LNCaP clone FGC (cell line): ENCODE measurements at regions not wholly inside any gene's neighbourhood (a gene's known extent, or its start where the extent isn't known, plus 50 kb on each side); places are given as distances from the start of the nearest gene placed in this dataset.

Experiments
- DNase-seq: peaks from one replicate; pipeline ENCODE4 v3.0.0-alpha.2; 2011; ENCODE audit warnings: low read depth
- H3K4me3 ChIP-seq: 2 replicates; pipeline ENCODE4 v1.5.1; 2011; ENCODE audit warnings: mild to moderate bottlenecking, low read depth, low read length, control low read depth
- TF ChIP-seq, protein P1 (sequence below): IDR thresholded peaks from 2 replicates; pipeline ENCODE4 v1.5.1; 2012; ENCODE audit warnings: mild to moderate bottlenecking; ENCODE audit not compliant: control insufficient read depth, insufficient read depth; ENCODE audit errors: extremely low read depth

DNA sequence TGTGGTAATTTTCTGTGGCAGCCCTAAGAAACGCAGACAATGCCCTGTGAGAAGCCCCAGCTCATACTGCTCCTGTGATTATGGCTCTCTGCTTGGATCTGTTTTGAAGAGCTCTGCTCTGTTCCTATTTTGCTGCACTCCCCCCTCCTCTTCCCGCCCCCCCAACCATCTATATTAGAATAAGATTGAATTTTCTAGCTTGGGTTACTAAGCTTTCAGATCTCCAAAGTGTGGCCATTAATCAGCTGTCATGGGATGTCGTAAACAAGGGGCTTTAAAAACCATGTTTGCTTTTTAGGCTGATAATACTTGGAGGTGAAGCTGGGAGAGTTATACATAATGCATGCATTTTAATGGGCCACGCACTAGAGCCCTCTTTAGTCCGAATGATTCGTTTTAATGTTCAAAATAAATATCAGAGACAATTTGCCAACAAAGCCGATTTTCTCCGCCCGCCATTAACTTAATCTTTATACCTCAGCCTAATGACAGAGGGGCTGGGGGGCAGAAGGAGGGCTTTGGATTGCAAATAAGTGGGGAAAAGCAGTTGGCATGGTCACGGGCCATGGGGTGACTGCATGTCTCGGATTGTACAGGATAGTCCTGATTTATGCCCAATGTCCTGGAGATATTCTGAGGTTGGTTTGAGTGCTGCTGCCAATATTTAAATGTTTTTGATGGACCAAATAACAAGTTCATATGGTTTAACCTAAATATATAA lies 165.5 kb downstream of the RPS24 start:
- TF ChIP-seq, protein P1, sequence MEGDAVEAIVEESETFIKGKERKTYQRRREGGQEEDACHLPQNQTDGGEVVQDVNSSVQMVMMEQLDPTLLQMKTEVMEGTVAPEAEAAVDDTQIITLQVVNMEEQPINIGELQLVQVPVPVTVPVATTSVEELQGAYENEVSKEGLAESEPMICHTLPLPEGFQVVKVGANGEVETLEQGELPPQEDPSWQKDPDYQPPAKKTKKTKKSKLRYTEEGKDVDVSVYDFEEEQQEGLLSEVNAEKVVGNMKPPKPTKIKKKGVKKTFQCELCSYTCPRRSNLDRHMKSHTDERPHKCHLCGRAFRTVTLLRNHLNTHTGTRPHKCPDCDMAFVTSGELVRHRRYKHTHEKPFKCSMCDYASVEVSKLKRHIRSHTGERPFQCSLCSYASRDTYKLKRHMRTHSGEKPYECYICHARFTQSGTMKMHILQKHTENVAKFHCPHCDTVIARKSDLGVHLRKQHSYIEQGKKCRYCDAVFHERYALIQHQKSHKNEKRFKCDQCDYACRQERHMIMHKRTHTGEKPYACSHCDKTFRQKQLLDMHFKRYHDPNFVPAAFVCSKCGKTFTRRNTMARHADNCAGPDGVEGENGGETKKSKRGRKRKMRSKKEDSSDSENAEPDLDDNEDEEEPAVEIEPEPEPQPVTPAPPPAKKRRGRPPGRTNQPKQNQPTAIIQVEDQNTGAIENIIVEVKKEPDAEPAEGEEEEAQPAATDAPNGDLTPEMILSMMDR: no peak
- no peak for DNase-seq
- no peak overlapping the region for H3K4me3 ChIP-seq

DNA sequence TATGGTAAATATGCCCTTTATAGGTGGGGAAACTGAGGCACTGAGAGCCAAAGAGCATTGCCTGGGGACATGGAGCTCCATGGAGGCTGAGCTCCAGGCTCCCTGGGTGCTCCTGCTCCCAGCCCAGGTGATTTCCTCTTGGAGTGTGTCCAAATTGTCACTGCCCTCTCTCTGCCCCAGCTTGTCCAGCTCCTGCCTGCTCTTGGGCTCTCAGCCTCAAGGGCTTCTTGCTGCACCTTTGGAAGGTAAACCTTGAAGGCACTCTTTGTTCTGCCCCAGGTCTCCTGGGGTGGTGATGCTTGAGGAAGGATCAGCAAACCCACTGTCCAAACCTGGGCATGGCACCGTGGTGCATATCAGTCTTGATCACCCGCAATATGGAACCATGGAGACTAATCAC lies 166.1 kb downstream of the RPS24 start:
- TF ChIP-seq, protein P1: no peak
- DNase-seq: no peak
- no peak overlapping the region for H3K4me3 ChIP-seq

DNA sequence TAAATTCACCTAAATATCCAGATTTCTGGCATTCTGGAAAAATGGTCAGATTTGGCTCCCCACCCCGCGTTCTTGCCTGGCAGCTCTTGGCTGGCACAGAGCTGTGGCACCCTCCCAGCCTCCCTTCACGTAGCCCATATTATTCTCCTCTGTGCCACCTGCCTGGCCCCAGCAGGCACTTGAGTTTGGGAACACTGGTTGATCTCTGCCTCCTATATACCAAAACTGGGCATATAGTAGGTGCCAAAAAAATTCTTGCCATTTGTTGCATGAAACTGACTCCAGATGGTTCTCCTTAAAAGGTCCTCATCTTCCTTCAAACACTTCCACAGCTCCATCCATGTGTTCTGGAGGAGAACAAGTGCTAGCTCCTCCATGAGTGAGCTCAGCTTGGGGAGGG lies 167.0 kb downstream of the RPS24 start:
- TF ChIP-seq, protein P1: no peak
- no peak for DNase-seq

DNA sequence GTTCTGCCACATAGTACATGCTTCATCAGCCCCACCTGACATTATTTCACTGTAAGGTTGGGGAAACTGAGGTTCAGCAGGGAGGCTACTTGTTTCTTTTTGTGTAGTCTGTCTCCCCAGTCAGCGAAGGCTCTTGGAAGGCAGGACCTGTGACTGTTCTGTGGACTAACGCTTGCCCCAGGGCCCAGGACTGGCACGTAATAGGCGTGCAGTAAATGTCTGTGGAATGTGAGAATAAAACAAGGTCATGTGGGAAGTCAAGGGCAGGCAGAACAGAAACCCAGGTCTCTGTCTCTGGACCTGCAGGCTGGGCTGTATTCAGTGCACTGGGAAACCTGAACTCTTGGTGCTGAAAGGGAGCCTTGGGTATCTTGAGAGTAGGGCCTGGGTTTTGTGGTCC lies 168.7 kb downstream of the RPS24 start:
- H3K4me3 ChIP-seq: no peak overlapping the region
- TF ChIP-seq, protein P1: no peak
- no peak for DNase-seq

More for the DNA sequence above, 167.0 kb downstream of the RPS24 start:
- H3K4me3 ChIP-seq: no peak overlapping the region

DNA sequence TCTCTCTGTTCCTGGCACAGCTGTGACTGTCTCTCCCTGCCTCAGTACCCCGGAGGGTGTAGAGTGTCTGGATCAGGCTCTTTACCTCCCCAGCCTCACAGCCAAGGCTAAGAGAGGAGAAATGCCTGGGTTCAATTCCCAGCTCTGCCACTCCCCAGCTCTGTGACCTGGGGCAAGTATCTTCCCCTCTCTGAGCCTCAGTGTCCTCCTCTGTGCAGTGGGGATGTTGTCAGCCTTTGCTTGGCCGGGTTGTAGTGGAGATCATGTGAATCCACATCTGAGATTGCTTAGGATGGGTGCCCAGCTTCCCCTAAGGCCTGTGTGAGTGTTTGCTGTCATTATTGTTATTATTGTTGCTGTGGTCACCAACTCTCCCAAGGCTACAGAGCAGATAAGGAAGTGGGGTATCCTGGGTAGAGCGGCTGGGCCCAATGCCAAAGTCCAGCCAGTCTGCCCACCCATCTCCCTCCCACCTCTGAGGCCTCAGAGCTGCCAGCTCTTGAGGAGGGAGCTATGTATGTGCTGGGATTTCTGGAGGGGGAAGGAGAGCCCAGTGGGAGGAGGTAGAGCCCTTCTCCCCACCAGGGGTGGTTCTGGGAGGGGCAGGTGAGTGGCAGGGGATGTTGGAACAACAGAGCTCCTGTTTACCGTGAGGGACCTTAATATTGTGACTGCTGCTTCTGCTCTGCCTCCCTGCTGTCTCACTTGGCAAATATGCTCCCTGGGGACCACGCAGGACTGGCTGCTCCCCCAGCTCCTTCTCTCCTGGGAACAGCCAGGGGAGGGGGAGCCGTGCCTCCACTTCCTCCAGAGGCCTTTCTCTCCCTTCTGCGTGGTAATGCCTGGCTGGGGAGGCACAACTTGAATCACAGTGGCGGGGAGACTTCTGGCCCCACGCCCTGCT lies 170.5 kb downstream of the RPS24 start:
- no peak for DNase-seq
- no peak overlapping the region for H3K4me3 ChIP-seq
- TF ChIP-seq, protein P1: no peak

DNA sequence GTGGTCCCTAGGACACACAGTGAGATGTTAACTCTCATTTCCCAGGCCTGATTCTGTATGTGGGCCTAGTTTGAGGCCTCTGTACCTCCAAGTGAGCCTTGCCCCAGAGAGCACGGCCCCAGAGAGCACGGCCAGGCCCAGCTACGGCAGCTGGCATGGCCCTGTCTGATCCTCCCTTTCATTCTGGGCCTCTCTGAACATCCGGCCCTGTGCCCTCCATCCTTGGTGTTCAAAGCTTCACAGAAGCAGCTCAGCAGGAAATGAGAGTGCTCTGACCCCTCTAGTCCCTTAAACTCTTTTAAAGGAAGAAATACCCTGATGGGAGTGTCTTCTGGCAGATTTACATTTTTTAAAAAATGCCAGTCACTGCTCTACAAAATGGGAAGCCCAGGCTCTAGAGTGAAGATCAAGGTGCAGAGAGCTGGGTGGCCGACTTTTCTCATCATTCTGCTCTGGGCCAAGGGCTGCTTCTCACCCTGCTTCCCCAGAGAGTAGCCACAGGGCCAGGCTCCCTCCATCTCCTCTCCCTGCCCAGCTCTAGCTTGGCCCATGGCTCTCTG lies 171.9 kb downstream of the RPS24 start:
- TF ChIP-seq, protein P1: no peak
- H3K4me3 ChIP-seq: no peak overlapping the region
- no peak for DNase-seq
